ENCODE measurements at regions not wholly inside any gene's neighbourhood (a gene's known extent, or its start where the extent isn't known, plus 50 kb on each side); places are given as distances from the start of the nearest gene placed in this dataset.
A peak's percentile ranks its signal among the peaks of the same experiment; 100 is the strongest.
"Not testable (repeated sequence)": the region's sequence is repeated elsewhere in the genome, so short reads cannot be mapped to it uniquely, and the experiment has no call there.

- no peak for DNase-seq (ENCODE audit: low read depth)
- Mint-ChIP-seq H3K4me3 (ENCODE audit: unreplicated experiment) (no peak overlapping the region), H3K27ac (ENCODE audit: unreplicated experiment) (no peak overlapping the region), H3K4me1 (ENCODE audit: low read depth, unreplicated experiment) (peaks cover 6% of the 10 kb centered on the region), H3K27me3 (ENCODE audit: low read depth, unreplicated experiment) (no peaks in the 10 kb centered on the region), H3K9me3 (ENCODE audit: unreplicated experiment) (peaks cover 4% of the 10 kb centered on the region), H3K36me3 (ENCODE audit: low read depth, unreplicated experiment) (peaks cover 2% of the 10 kb centered on the region)
- Histone ChIP-seq H3K27me3 (ENCODE audit: insufficient read depth, low read length) (no peaks in the 10 kb centered on the region), H3K9me3 (ENCODE audit: insufficient read depth, low read depth, low read length) (no peaks in the 10 kb centered on the region), H4K20me1 (ENCODE audit: insufficient read depth, low read length) (no peaks in the 10 kb centered on the region), H3K4me3 (ENCODE audit: insufficient read depth, low read depth, low read length) (no peak overlapping the region), H3K79me2 (ENCODE audit: insufficient read depth, low read length) (no peaks in the 10 kb centered on the region), H3K36me3 (ENCODE audit: insufficient read depth, low read length) (no peaks in the 10 kb centered on the region), H2AFZ (ENCODE audit: low read depth, low read length) (no peak overlapping the region), H3K9ac (ENCODE audit: low read length) (no peak overlapping the region), H3K4me1 (ENCODE audit: insufficient read depth, low read length) (peaks cover 13% of the 10 kb centered on the region), H3K27ac (ENCODE audit: low read depth, low read length) (no peak overlapping the region), H3K4me2 (ENCODE audit: low read length) (no peak overlapping the region)
- no peak for FAIRE-seq
- TF ChIP-seq CTCF (IDR thresholded peaks at IDR 0.05; ENCODE audit: insufficient read depth, low read depth, low read length) (no peak), EZH2 (IDR thresholded peaks at IDR 0.05; ENCODE audit: insufficient read depth, low read length) (no peak)
Observed at GRCh38 chr13:50509167-50509566, 334.3 kb downstream of the DLEU7 start.

GRCh38 chr13:50509771-50510441 is 333.6 kb downstream of the DLEU7 start:
- Mint-ChIP-seq H3K4me1 (ENCODE audit: low read depth, unreplicated experiment) (peaks cover 6% of the 10 kb centered on the region), H3K27me3 (ENCODE audit: low read depth, unreplicated experiment) (no peaks in the 10 kb centered on the region), H3K36me3 (ENCODE audit: low read depth, unreplicated experiment) (peaks cover 2% of the 10 kb centered on the region), H3K9me3 (ENCODE audit: unreplicated experiment) (peaks cover 4% of the 10 kb centered on the region), H3K4me3 (ENCODE audit: unreplicated experiment) (no peak overlapping the region), H3K27ac (ENCODE audit: unreplicated experiment) (no peak overlapping the region)
- no peaks in the 10 kb centered on the region for H3K36me3 ChIP-seq (ENCODE audit: insufficient read depth, low read length)
- no peaks in the 10 kb centered on the region for H3K79me2 ChIP-seq (ENCODE audit: insufficient read depth, low read length)
- no peak for TF ChIP-seq EZH2 (IDR thresholded peaks at IDR 0.05; ENCODE audit: insufficient read depth, low read length)
- TF ChIP-seq CTCF (IDR thresholded peaks at IDR 0.05; ENCODE audit: insufficient read depth, low read depth, low read length) = no peak
- no peaks in the 10 kb centered on the region for H3K27me3 ChIP-seq (ENCODE audit: insufficient read depth, low read length)
- peaks cover 13% of the 10 kb centered on the region for H3K4me1 ChIP-seq (ENCODE audit: insufficient read depth, low read length)
- H3K4me3 ChIP-seq (ENCODE audit: insufficient read depth, low read depth, low read length) = no peak overlapping the region
- H3K9ac ChIP-seq (ENCODE audit: low read length) = no peak overlapping the region
- no peak overlapping the region for H3K4me2 ChIP-seq (ENCODE audit: low read length)
- H3K9me3 ChIP-seq (ENCODE audit: insufficient read depth, low read depth, low read length) = no peaks in the 10 kb centered on the region
- H3K27ac ChIP-seq (ENCODE audit: low read depth, low read length) = no peak overlapping the region
- H4K20me1 ChIP-seq (ENCODE audit: insufficient read depth, low read length) = no peaks in the 10 kb centered on the region
- no peak overlapping the region for H2AFZ ChIP-seq (ENCODE audit: low read depth, low read length)
- peak; percentile 81 for DNase-seq (ENCODE audit: low read depth)
- no peak for FAIRE-seq

- H2AFZ ChIP-seq (ENCODE audit: low read depth, low read length); H3K27me3 Mint-ChIP-seq (ENCODE audit: low read depth, unreplicated experiment); H3K4me3 Mint-ChIP-seq (ENCODE audit: unreplicated experiment); H3K79me2 ChIP-seq (ENCODE audit: insufficient read depth, low read length); H3K27ac ChIP-seq (ENCODE audit: low read depth, low read length); H3K27me3 ChIP-seq (ENCODE audit: insufficient read depth, low read length); H3K9me3 ChIP-seq (ENCODE audit: insufficient read depth, low read depth, low read length); H3K9me3 Mint-ChIP-seq (ENCODE audit: unreplicated experiment); H3K36me3 ChIP-seq (ENCODE audit: insufficient read depth, low read length); H3K4me1 Mint-ChIP-seq (ENCODE audit: low read depth, unreplicated experiment); H3K4me3 ChIP-seq (ENCODE audit: insufficient read depth, low read depth, low read length); H4K20me1 ChIP-seq (ENCODE audit: insufficient read depth, low read length); DNase-seq (ENCODE audit: low read depth); H3K4me2 ChIP-seq (ENCODE audit: low read length); H3K9ac ChIP-seq (ENCODE audit: low read length); FAIRE-seq; H3K36me3 Mint-ChIP-seq (ENCODE audit: low read depth, unreplicated experiment); H3K27ac Mint-ChIP-seq (ENCODE audit: unreplicated experiment): not testable (repeated sequence)
- H3K4me1 ChIP-seq (ENCODE audit: insufficient read depth, low read length) = peaks cover 13% of the 10 kb centered on the region
Observed at GRCh38 chr13:50510885-50511545, 332.5 kb downstream of the DLEU7 start.

All from astrocyte (in vitro differentiated cells and primary cell).